ENCODE measurements at regions not wholly inside any gene's neighbourhood (a gene's known extent, or its start where the extent isn't known, plus 50 kb on each side); places are given as distances from the start of the nearest gene placed in this dataset.
A peak's percentile ranks its signal among the peaks of the same experiment; 100 is the strongest.

GRCh38 chr20:6490849-6491248, 276.6 kb upstream of the BMP2 start (continued):
- TF ChIP-seq, protein P1, sequence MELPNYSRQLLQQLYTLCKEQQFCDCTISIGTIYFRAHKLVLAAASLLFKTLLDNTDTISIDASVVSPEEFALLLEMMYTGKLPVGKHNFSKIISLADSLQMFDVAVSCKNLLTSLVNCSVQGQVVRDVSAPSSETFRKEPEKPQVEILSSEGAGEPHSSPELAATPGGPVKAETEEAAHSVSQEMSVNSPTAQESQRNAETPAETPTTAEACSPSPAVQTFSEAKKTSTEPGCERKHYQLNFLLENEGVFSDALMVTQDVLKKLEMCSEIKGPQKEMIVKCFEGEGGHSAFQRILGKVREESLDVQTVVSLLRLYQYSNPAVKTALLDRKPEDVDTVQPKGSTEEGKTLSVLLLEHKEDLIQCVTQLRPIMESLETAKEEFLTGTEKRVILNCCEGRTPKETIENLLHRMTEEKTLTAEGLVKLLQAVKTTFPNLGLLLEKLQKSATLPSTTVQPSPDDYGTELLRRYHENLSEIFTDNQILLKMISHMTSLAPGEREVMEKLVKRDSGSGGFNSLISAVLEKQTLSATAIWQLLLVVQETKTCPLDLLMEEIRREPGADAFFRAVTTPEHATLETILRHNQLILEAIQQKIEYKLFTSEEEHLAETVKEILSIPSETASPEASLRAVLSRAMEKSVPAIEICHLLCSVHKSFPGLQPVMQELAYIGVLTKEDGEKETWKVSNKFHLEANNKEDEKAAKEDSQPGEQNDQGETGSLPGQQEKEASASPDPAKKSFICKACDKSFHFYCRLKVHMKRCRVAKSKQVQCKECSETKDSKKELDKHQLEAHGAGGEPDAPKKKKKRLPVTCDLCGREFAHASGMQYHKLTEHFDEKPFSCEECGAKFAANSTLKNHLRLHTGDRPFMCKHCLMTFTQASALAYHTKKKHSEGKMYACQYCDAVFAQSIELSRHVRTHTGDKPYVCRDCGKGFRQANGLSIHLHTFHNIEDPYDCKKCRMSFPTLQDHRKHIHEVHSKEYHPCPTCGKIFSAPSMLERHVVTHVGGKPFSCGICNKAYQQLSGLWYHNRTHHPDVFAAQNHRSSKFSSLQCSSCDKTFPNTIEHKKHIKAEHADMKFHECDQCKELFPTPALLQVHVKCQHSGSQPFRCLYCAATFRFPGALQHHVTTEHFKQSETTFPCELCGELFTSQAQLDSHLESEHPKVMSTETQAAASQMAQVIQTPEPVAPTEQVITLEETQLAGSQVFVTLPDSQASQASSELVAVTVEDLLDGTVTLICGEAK (IDR thresholded peaks at IDR 0.05) = no peak
- TF ChIP-seq, protein P1 (CRISPR knock-in tag; IDR thresholded peaks at IDR 0.05) = no peak
- TF ChIP-seq TSC22D2 (CRISPR knock-in tag; IDR thresholded peaks at IDR 0.05; ENCODE audit: borderline replicate concordance) (peak; percentile 86; the same call in 1 of the 2 replicates), MIER2 (CRISPR knock-in tag; IDR thresholded peaks at IDR 0.05) (peak; percentile 100), ZNF556 (CRISPR knock-in tag; IDR thresholded peaks at IDR 0.05; ENCODE audit: borderline replicate concordance) (0 out of 2 replicates have a peak, but pooled peaks have one; percentile 60), SOX13 (IDR thresholded peaks at IDR 0.05) (no peak), SOX13 (CRISPR knock-in tag; conservative IDR thresholded peaks at IDR 0.05 in 1 of 2, IDR thresholded peaks at IDR 0.05 in 1 of 2) (peak in 1 of 2 experiments; percentile 50; a peak in 2 of 4 replicates), SRY (CRISPR knock-in tag; IDR thresholded peaks at IDR 0.05) (no peak), NR2F6 (IDR thresholded peaks at IDR 0.05) (no peak), NR2F6 (CRISPR knock-in tag; IDR thresholded peaks at IDR 0.05) (0 out of 2 replicates have a peak, but pooled peaks have one; percentile 14), GABPA (IDR thresholded peaks at IDR 0.05; ENCODE audit: low read depth, low read length) (no peak), GABPA (CRISPR knock-in tag; IDR thresholded peaks at IDR 0.05; ENCODE audit: low read depth) (peak; percentile 42; the same call in 1 of the 2 replicates), ZNF317 (CRISPR knock-in tag; IDR thresholded peaks at IDR 0.05) (peak; percentile 95), KDM6A (CRISPR knock-in tag; IDR thresholded peaks at IDR 0.05; ENCODE audit: low read depth) (peak; percentile 74), HBP1 (CRISPR knock-in tag; IDR thresholded peaks at IDR 0.05; ENCODE audit: low read depth) (peak; percentile 78; the same call in 1 of the 2 replicates), ASH2L (IDR thresholded peaks at IDR 0.05; ENCODE audit: insufficient read length, low read depth, low read length) (peak; percentile 55), KLF9 (CRISPR knock-in tag; IDR thresholded peaks at IDR 0.05; ENCODE audit: low read depth) (no peak), WIZ (CRISPR knock-in tag; IDR thresholded peaks at IDR 0.05) (peak; percentile 97; the same call in 1 of the 2 replicates), DR1 (CRISPR knock-in tag; IDR thresholded peaks at IDR 0.05) (no peak; the same call in 1 of the 2 replicates), JUNB (CRISPR knock-in tag; IDR thresholded peaks at IDR 0.05; ENCODE audit: borderline replicate concordance) (peak; percentile 59; the same call in 1 of the 2 replicates), ZNF24 (IDR thresholded peaks at IDR 0.05) (0 out of 2 replicates have a peak, but pooled peaks have one; percentile 43), ZNF263 (CRISPR knock-in tag; IDR thresholded peaks at IDR 0.05) (no peak), KDM5A (IDR thresholded peaks at IDR 0.05; ENCODE audit: borderline replicate concordance, low read length) (no peak), HHEX (CRISPR knock-in tag; IDR thresholded peaks at IDR 0.05) (peak; percentile 70)
